Cardiac muscle cell (in vitro differentiated cells and primary cell): ENCODE measurements at regions not wholly inside any gene's neighbourhood (a gene's known extent, or its start where the extent isn't known, plus 50 kb on each side); places are given as distances from the start of the nearest gene placed in this dataset.

Source experiments
- DNase-seq, 2 donors: peaks; one replicate each; pipeline versions ENCODE4 v3.0.0 to v3.0.0-alpha.2; 2010 to 2017; ENCODE audit warnings: low read depth in 1 of 2, low spot score in 1 of 2
- H3K27ac ChIP-seq: fragments of 200-600 bp; sonication (generic); 2 replicates; pipeline ENCODE4 v1.5.1; 2016
- H3K27me3 ChIP-seq: fragments of 200-600 bp; sonication (generic); 2 replicates; pipeline ENCODE4 v1.6.0; 2016; ENCODE audit warnings: control low read depth
- H3K36me3 ChIP-seq: fragments of 200-600 bp; sonication (generic); 2 replicates; pipeline ENCODE4 v1.5.1; 2016; ENCODE audit warnings: control low read depth
- H3K4me1 ChIP-seq: fragments of 200-600 bp; sonication (generic); 2 replicates; pipeline ENCODE4 v1.8.1; 2017; ENCODE audit warnings: low read depth, mild to moderate bottlenecking, mixed run types
- H3K4me3 ChIP-seq: fragments of 200-600 bp; sonication (generic); 2 replicates; pipeline ENCODE4 v1.5.1; 2016; ENCODE audit warnings: mild to moderate bottlenecking
- H3K9me3 ChIP-seq: fragments of 200-600 bp; sonication (generic); 2 replicates; pipeline ENCODE4 v1.5.1; 2017; ENCODE audit warnings: low read depth, mild to moderate bottlenecking, control low read depth
- TF ChIP-seq, protein P1 (sequence below): IDR thresholded peaks from 2 replicates; pipeline ENCODE4 v1.5.1; 2012; ENCODE audit warnings: low read depth, mild to moderate bottlenecking, low read length

- Histone ChIP-seq H3K27me3 (no peaks in the 10 kb centered on the region), H3K4me3 (no peak overlapping the region), H3K4me1 (no peaks in the 10 kb centered on the region), H3K27ac (no peak overlapping the region), H3K9me3 (no peaks in the 10 kb centered on the region), H3K36me3 (no peaks in the 10 kb centered on the region)
- DNase-seq = no peak
- TF ChIP-seq, protein P1, sequence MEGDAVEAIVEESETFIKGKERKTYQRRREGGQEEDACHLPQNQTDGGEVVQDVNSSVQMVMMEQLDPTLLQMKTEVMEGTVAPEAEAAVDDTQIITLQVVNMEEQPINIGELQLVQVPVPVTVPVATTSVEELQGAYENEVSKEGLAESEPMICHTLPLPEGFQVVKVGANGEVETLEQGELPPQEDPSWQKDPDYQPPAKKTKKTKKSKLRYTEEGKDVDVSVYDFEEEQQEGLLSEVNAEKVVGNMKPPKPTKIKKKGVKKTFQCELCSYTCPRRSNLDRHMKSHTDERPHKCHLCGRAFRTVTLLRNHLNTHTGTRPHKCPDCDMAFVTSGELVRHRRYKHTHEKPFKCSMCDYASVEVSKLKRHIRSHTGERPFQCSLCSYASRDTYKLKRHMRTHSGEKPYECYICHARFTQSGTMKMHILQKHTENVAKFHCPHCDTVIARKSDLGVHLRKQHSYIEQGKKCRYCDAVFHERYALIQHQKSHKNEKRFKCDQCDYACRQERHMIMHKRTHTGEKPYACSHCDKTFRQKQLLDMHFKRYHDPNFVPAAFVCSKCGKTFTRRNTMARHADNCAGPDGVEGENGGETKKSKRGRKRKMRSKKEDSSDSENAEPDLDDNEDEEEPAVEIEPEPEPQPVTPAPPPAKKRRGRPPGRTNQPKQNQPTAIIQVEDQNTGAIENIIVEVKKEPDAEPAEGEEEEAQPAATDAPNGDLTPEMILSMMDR = no peak
Measured at GRCh38 chr7:121638286-121638685, 234.7 kb upstream of the PTPRZ1 start.

DNA sequence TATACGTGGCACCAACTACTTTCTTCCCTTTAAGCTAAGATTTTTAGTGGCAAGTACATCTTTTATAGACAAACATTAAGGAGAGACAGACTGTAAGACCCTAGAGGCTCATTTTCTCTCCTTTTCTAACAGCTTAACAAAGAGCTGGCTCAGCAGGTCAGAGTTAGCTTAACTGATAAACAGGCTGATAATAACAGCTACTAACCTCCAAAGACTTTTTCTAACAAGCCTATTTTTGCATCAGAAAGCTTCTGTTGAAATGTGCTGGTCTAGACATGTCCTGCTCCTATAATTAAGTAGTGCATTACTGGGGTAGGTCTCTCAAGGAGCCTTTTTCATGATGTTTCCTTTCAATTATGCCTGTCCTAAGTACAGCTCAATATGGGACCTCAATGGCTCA, 238.2 kb upstream of the FAM3C start:
- Histone ChIP-seq H3K27me3 (no peaks in the 10 kb centered on the region), H3K4me1 (no peaks in the 10 kb centered on the region), H3K36me3 (no peaks in the 10 kb centered on the region), H3K27ac (no peak overlapping the region), H3K4me3 (no peak overlapping the region), H3K9me3 (no peaks in the 10 kb centered on the region)
- TF ChIP-seq, protein P1 = no peak
- DNase-seq = no peak

- no peaks in the 10 kb centered on the region for H3K9me3 ChIP-seq
- peak in 1 of 2 donors; percentile 29 for DNase-seq
- H3K36me3 ChIP-seq = no peaks in the 10 kb centered on the region
- no peak overlapping the region for H3K27ac ChIP-seq
- no peaks in the 10 kb centered on the region for H3K27me3 ChIP-seq
- TF ChIP-seq, protein P1 = no peak
- H3K4me3 ChIP-seq = no peak overlapping the region
- H3K4me1 ChIP-seq = no peaks in the 10 kb centered on the region
Measured at GRCh38 chr7:121633186-121633585, 237.1 kb upstream of the FAM3C start.

GRCh38 chr7:121624958-121625357, 228.8 kb upstream of the FAM3C start:
- Histone ChIP-seq H3K36me3 (no peaks in the 10 kb centered on the region), H3K4me1 (no peaks in the 10 kb centered on the region), H3K4me3 (no peak overlapping the region), H3K27ac (no peak overlapping the region), H3K27me3 (no peaks in the 10 kb centered on the region), H3K9me3 (no peaks in the 10 kb centered on the region)
- TF ChIP-seq, protein P1 = no peak
- DNase-seq = peak in 1 of 2 donors; percentile 74

DNA sequence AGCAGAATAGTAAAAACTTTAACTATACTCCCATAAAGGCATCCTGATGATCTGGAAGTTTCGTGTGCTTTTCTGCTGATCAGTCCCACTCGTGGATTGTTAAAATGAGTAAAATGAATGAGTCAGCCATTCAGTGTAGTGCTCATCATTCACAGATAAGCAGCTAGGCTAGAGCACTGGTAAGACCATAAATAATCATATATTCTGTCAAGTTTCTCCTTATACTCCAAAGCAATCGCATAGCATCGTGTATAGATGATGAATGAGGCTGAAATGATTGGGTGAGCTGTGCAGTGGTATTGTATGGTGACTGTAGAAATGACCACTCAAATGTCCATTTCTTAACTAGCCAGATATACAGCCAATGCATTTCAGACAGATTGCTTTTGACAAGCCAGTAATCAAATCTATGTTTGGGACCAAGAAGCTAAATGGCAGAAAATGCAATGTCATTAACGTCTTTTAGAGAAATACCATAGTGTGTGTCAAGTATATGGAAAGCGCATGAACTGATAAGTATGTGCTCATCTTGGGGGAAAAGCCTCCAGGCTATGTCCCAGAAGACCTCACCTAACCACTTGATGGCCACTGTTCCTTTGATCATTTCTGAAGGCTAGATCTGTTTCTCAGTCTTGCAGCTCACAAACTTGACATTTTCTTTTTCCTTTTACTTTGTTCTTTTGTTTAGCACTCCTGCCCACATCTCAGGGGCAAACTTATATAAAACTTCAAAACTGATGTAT, 227.2 kb upstream of the FAM3C start:
- TF ChIP-seq, protein P1 = no peak
- Histone ChIP-seq H3K4me1 (no peaks in the 10 kb centered on the region), H3K27ac (no peak overlapping the region), H3K4me3 (no peak overlapping the region), H3K9me3 (no peaks in the 10 kb centered on the region), H3K36me3 (no peaks in the 10 kb centered on the region), H3K27me3 (no peaks in the 10 kb centered on the region)
- peak in 1 of 2 donors; percentile 18 for DNase-seq
